Neutrophil (primary cell): ENCODE measurements at regions not wholly inside any gene's neighbourhood (a gene's known extent, or its start where the extent isn't known, plus 50 kb on each side); places are given as distances from the start of the nearest gene placed in this dataset.
"Not testable (repeated sequence)": the region's sequence is repeated elsewhere in the genome, so short reads cannot be mapped to it uniquely, and the experiment has no call there.

Experiments
- H3K27ac ChIP-seq: fragments of 200-600 bp; sonication (generic); 2 replicates; pipeline ENCODE4 v1.5.1; 2016; ENCODE audit warnings: mild to moderate bottlenecking, moderate library complexity
- H3K27me3 ChIP-seq: fragments of 200-600 bp; sonication (generic); 2 replicates; pipeline ENCODE4 v1.6.0; 2016; ENCODE audit warnings: mild to moderate bottlenecking
- H3K36me3 ChIP-seq: fragments of 200-600 bp; sonication (generic); 2 replicates; pipeline ENCODE4 v1.5.1; 2017
- H3K4me1 ChIP-seq, 2 experiments: fragments of 200-600 bp in 1 of 2; sonication (generic) in 1 of 2; 1 replicate in 1 of 2; 2 replicates in 1 of 2; pipeline versions ENCODE4 v1.5.1 to v1.6.1; 2013 to 2016; ENCODE audit warnings: low read depth in 1 of 2, low read length in 1 of 2, mild to moderate bottlenecking in 1 of 2, moderate library complexity in 1 of 2; ENCODE audit not compliant: control insufficient read depth in 1 of 2, insufficient read depth in 1 of 2
- H3K4me3 ChIP-seq, 2 experiments: fragments of 200-600 bp in 1 of 2; sonication (generic) in 1 of 2; 1 replicate in 1 of 2; 2 replicates in 1 of 2; pipeline ENCODE4 v1.5.1; 2013 to 2016; ENCODE audit warnings: low read depth in 1 of 2, low read length in 1 of 2, mild to moderate bottlenecking in 1 of 2, moderate library complexity in 1 of 2
- H3K9me3 ChIP-seq: fragments of 200-600 bp; sonication (generic); 2 replicates; pipeline ENCODE4 v1.5.1; 2016
- CTCF ChIP-seq: fragments of 200-600 bp; sonication (generic); IDR thresholded peaks from 2 replicates; pipeline ENCODE4 v1.5.1; 2016; ENCODE audit warnings: antibody characterized with exemption

DNA sequence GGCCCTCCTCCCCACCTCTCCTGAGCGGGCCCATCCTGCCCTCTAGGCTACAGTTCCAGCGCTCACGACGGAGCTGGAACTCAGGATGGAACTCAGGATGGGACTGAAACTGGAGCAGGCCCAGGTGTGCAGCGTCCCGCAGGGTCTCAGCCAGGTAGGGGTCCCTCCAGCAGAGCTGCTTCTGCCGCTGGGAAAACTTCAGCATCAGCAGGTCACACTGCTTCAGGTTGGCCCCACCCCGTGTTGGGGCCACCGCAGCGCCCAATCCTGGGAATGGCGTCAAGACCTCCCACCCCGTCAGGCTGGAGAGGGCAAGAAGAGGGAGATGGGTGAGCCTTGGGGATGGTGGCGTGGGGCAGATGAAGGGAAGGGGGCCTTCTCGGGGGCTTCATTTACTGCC lies 62.6 kb upstream of the TMEM97 start:
- H3K9me3 ChIP-seq: peaks cover 3% of the 10 kb centered on the region
- no peak overlapping the region for H3K27ac ChIP-seq
- peaks cover 5% of the 10 kb centered on the region in 2 experiments for H3K4me1 ChIP-seq
- no peak for TF ChIP-seq CTCF
- no peaks in the 10 kb centered on the region for H3K36me3 ChIP-seq
- no peak overlapping the region for H3K4me3 ChIP-seq
- peaks cover 46% of the 10 kb centered on the region for H3K27me3 ChIP-seq

- no peak for TF ChIP-seq CTCF
- no peak overlapping the region for H3K4me3 ChIP-seq
- no peaks in the 10 kb centered on the region for H3K36me3 ChIP-seq
- H3K27ac ChIP-seq: no peak overlapping the region
- no peaks in the 10 kb centered on the region for H3K4me1 ChIP-seq
- peaks cover 5% of the 10 kb centered on the region for H3K9me3 ChIP-seq
- H3K27me3 ChIP-seq: peaks cover 40% of the 10 kb centered on the region
Measured at GRCh38 chr17:28256881-28257280, 62.1 kb upstream of the TMEM97 start.

DNA sequence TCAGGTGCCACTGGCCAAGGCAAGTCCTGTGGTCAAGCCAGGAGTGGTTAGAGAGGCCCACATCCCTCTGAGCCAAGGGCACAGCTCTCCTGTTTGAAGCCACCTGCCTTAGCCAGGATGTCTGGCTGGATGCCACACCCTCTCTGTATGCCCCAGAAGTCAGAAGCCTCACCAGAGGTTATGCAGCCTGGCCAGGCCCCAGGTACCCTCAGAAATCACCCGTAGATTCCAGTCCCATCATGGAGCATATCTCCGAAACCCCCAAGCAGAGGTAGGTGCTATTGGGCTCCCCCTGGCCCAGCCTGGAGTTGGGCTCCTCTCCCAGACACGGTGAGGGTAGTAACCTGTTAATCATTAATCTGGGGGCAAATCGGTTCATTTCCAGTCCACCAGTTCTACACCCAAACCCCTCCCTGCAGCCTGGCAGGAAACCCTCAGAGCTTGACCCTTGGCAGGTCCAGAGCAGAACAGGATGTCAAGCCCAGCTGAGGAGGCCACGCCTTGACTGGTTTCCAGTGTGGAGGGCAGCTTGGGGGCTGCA lies 60.6 kb upstream of the TMEM97 start:
- Histone ChIP-seq H3K27me3 (peaks cover 25% of the 10 kb centered on the region), H3K4me1 (no peaks in the 10 kb centered on the region), H3K4me3 (no peak overlapping the region), H3K36me3 (no peaks in the 10 kb centered on the region), H3K9me3 (peaks cover 20% of the 10 kb centered on the region), H3K27ac (no peak overlapping the region)
- TF ChIP-seq CTCF: no peak

DNA sequence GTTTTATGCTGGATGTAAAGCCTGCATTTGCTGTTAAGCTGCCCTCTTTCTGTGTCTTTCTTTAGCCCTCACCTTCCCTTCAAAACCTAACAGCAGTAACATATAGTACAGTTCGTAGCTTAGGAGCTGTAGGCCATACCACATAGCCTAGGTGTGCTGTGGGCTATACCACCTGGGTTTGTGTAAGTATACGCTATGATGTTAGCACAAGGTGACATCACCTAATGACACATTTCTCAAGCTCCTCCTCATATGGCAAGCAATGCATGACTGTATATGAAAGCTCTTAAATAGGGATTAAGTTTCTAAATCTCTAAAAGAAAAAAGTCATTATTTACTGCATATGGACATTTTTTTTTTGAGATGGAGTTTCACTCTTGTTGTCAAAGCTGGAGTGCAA lies 57.8 kb upstream of the TMEM97 start:
- Histone ChIP-seq H3K36me3 (no peaks in the 10 kb centered on the region), H3K4me3 (no peak overlapping the region), H3K27me3 (peaks cover 7% of the 10 kb centered on the region), H3K4me1 (no peaks in the 10 kb centered on the region), H3K27ac (no peak overlapping the region), H3K9me3 (peaks cover 20% of the 10 kb centered on the region)
- no peak for TF ChIP-seq CTCF

- not testable (repeated sequence) for H3K27ac ChIP-seq, H3K4me1 ChIP-seq, H3K36me3 ChIP-seq, H3K4me3 ChIP-seq, H3K27me3 ChIP-seq
- peaks cover 20% of the 10 kb centered on the region for H3K9me3 ChIP-seq
Measured at GRCh38 chr17:28262123-28262745, 56.8 kb upstream of the TMEM97 start.

DNA sequence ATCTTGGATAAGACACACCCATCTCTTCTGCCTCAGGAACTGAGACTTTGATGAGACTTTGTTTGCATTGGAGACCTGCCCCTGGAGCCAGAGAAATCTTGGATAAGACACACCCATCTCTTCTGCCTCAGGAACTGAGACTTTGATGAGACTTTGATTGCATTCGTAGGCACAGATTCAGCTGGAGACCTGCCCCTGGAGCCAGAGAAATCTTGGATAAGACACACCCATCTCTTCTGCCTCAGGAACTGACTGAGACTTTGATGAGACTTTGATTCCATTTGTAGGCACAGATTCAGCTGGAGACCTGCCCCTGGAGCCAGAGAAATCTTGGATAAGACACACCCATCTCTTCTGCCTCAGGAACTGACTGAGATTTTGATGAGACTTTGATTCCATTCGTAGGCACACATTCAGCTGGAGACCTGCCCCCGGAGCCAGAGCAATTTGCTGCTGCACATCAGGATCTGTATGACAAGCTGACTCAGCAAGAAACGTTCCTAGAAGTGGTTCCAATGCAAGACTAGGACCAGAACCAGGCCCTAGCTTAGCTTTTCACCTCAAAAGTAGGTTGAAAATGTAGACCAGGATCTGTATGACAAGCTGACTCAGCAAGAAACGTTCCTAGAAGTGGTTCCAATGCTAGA lies 54.0 kb upstream of the TMEM97 start:
- H3K4me1 ChIP-seq, H3K36me3 ChIP-seq, H3K27me3 ChIP-seq, H3K27ac ChIP-seq, H3K4me3 ChIP-seq: not testable (repeated sequence)
- peaks cover 20% of the 10 kb centered on the region for H3K9me3 ChIP-seq

DNA sequence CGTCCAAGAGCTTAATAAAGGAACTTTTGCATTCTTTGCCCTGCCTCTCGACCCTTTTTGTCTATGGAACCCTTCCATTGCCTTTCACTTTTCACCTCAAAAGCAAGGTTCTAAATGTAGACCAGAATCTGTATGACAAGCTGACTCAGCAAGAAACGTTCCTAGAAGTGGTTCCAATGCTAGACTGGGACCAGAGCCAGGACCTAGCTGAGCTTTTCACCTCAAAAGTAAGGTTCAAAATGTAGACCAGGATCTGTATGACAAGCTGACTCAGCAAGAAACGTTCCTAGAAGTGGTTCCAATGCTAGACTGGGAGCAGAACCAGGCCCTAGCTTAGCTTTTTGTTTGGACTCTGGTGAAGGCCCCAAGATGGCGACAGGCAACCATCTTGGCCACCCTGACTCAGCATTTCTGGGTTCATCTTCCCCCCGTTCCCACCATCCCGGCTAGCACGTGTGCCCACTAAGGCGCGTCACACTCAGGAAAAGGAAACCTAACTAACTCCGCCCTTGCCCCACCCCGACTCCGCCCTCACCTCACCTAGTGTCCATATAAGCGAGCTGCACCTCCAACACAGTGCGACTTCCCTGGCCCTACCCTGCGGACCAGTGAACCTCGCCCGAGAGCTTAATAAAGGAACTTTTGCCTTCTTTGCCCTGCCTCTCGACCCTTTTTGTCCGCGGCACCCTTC lies 53.0 kb upstream of the TMEM97 start:
- peaks cover 16% of the 10 kb centered on the region for H3K27me3 ChIP-seq
- not testable (repeated sequence) for H3K36me3 ChIP-seq, H3K4me1 ChIP-seq, H3K4me3 ChIP-seq, H3K27ac ChIP-seq
- peaks cover 17% of the 10 kb centered on the region for H3K9me3 ChIP-seq

DNA sequence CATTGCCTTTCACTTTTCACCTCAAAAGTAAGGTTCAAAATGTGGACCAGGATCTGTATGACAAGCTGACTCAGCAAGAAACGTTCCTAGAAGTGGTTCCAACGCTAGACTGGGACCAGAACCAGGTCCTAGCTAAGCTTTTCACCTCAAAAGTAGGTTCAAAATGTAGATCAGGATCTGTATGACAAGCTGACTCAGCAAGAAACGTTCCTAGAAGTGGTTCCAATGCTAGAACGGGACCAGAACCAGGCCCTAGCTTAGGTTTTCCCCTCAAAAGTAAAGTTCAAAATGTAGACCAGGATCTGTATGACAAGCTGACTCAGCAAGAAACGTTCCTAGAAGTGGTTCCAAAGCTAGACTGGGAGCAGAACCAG lies 52.5 kb upstream of the TMEM97 start:
- not testable (repeated sequence) for H3K4me3 ChIP-seq, H3K4me1 ChIP-seq, H3K27ac ChIP-seq, H3K36me3 ChIP-seq
- Histone ChIP-seq H3K9me3 (peaks cover 17% of the 10 kb centered on the region), H3K27me3 (peaks cover 20% of the 10 kb centered on the region)

GRCh38 chr17:28266926-28267719 lies 51.9 kb upstream of the TMEM97 start:
- not testable (repeated sequence) for H3K4me3 ChIP-seq, H3K27ac ChIP-seq, H3K4me1 ChIP-seq, H3K36me3 ChIP-seq
- peaks cover 26% of the 10 kb centered on the region for H3K27me3 ChIP-seq
- peaks cover 13% of the 10 kb centered on the region for H3K9me3 ChIP-seq
